ENCODE measurements at regions not wholly inside any gene's neighbourhood (a gene's known extent, or its start where the extent isn't known, plus 50 kb on each side); places are given as distances from the start of the nearest gene placed in this dataset.
"Not testable (repeated sequence)": the region's sequence is repeated elsewhere in the genome, so short reads cannot be mapped to it uniquely, and the experiment has no call there.

- no peak for DNase-seq
Measured at GRCh38 chr7:155231941-155232340, 65.7 kb upstream of the INSIG1 start.

DNA sequence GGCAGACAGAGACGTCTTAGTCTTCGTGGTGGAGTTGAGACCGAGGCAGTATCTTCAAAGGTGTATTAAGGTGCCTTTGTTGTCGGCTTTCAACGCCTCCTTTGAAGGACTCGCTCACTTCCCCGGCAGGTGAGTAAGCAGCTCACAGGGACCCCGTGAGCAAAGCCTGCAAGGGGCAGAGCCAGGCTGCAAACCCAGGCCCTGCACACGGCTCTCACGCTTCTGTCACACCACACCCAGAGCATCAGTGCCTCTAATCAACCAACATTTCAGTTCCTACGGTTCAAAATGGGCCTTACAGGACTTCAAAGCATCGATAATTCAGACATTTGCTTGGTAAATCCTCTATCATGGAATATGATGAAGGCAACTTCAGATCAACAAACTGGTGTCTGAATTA, 64.8 kb upstream of the INSIG1 start:
- no peak for DNase-seq

DNA sequence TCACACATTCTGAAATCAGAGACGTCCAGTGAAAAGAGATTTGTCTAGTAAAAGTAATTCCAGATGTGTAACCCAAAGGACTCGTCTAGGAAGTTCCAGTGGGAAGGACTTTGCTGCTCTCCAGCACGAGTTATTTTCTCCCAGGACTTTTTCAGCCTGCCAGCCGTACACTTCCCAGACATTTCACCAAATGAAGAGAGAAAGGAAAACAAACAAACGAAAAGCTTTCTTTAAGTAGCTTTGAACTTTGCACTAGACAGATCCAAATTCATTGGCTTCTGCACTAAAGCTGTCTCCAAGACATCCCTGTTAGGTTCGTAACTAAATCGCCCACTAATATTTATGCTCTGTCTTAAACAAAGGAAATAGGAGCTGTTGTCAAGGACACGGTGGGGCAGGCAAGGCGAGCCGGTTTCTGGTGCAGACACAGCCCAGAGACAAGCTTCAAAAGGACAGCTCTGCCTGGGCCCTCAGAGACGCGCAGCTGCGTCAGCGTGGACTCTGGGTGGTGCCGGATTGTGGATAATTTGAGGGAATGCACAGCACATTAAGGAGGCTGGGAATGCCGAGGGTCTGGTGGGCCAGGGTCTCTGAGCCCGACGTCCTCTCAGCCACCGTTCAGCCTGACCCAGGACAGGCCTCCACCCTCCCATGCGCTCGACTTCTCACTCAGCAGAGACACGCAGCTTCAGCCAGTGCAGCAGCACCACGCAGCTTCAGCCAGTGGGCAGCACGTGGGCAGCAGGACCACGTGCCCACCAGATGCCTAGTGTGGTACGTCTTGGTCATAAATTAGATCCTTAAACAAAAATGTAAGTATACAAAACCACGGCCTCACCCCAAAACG, 64.1 kb upstream of the INSIG1 start:
- DNase-seq, result no peak

GRCh38 chr7:155234158-155234492, 63.6 kb upstream of the INSIG1 start:
- DNase-seq, result no peak

- DNase-seq, result no peak
Measured at GRCh38 chr7:155234950-155235789, 62.5 kb upstream of the INSIG1 start.

DNA sequence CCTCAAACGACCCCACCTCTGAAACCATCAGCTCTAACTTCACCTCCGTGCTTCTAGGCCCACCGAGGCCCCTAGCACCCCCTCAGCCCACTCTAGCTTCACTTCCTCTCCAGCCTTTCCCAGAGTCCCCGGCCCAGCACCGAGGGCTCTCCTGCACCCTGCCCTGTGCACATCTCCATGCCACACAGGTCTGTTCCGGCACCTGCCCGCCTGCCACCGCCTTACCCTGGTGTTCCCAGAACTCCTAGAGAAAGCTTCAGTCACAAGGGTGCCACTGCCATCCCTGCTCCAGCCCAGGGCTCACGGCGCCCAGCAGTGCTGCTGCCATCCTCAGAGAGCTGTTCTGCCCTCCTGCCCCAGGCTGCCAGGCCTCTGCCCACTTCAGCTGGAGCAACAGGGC, 61.3 kb upstream of the INSIG1 start:
- DNase-seq, result no peak

DNA sequence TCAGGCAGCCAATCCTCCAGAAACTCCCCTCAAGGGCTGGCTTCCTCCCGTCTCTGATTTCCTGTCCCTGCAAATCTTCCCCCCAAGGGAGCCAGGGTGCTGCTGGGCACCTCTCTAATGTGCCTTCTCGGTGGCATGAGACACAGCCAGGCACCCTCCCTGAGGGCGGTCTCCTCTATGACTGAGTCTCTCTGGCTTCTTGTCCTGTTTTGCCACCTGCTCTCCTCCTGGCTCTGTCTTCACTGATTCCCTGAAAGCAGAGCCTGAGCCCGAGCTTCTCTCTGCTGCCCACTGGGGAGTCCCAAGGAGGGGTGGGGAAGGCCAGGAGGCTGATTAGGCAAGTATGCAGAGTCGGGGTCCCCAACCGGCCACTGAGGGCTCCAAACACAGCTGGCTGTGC, 60.4 kb upstream of the INSIG1 start:
- DNase-seq, result no peak

DNA sequence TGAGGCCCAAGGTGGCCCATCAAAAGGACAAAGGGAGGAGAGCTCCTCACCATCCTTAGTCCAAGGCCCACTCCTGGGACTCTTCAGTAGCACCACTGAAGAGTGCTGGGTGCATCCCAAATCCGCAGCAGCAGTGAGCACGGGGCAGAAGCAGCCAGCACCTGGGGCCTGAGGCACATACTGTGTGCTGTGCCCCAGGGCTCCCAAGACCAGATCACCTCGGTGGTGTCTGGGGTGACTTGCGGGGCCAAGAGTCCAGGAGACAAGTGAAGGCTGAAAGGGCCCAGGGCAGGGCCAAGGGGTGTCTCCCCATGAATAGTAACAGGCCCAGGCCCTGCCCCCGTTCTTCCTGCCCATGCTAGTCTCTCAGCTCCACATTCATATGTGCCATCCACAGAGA, 59.9 kb upstream of the INSIG1 start:
- no peak for DNase-seq

GRCh38 chr7:155239431-155240087, 58.1 kb upstream of the INSIG1 start:
- DNase-seq, result not testable (repeated sequence)

DNA sequence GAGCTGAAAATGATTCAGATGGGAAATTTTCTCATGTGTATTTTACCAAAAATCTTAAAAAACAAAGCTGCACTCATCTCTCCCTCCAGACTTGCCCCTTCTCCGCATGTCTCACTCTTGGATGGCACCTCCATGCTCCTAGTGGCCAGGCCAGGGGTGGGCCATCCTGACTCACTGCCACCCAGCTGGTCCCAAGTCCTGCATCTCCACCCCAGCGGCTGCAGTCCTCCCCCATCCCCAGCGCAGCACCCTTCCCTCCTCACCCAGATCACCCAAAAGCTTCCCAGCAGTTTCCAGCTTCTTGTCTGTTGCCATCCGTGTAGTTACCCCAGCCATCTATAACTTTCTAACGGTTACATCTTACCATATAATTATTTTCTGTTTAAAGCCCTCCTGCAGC, 53.0 kb upstream of the INSIG1 start:
- no peak for DNase-seq

DNA sequence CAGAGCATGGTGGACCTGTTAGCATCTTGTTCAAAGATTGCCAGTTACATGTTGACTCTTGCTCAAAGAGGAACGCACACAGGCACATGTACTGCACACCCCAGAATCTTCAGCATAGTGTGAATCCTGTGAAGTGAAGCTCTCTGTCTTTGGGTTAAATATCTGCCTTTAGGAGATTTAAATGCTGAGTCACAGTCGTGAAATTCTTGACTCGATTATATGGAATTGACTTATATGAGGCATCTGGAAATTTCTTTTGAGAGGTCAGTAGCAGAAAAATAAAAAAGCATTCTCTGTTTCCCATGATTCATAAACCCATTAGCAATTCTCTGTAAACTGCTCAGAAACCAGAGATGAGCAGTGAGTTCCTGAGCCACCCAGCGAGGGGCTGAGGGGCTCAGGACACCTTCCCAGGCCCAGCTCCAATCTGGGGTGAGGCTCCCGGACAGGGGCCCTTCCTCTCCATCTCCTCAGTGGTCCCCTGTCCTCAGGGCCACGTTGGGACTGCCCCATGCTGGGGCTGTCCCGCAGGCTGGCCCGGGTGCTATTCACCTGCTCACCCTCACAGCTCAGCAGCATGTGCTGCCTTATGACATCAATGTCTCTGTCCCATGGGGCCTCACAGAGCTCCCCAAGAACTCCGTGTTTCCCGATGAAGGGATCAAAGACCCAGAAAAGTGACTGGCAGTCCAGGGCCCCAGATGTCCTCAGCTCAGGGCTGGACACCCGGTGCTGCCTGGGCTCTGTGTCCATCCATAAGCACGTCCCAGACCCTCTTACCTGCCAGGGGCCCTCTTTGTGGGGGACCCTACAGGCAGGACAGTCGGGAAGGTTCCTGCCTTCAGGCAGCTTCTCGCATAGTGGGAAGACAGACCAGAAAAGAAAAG, 50.0 kb upstream of the INSIG1 start:
- no peak for DNase-seq
